ENCODE measurements at regions not wholly inside any gene's neighbourhood (a gene's known extent, or its start where the extent isn't known, plus 50 kb on each side); places are given as distances from the start of the nearest gene placed in this dataset.

DNA sequence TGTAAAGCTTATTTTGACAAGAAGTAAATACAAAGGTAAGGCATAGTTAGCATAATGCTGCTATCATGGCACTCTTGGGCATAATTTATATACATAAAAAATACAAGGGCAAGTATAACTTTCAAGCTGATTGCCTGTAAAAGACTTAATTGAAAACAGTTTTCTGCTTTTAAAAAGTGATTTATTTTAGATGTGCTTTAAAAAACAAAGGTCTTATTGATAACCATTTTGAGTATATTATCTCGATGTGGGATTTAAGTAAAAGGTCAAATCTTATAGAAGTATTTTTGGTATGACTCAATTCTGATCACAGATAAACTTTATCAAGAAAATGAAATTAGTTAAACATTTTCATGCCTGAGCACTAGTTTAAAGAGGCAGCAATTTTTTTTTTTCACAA is 175.8 kb downstream of the KCNRG start:
- no peak for TF ChIP-seq POLR2A (IDR thresholded peaks at IDR 0.05)
- TF ChIP-seq, protein P1, sequence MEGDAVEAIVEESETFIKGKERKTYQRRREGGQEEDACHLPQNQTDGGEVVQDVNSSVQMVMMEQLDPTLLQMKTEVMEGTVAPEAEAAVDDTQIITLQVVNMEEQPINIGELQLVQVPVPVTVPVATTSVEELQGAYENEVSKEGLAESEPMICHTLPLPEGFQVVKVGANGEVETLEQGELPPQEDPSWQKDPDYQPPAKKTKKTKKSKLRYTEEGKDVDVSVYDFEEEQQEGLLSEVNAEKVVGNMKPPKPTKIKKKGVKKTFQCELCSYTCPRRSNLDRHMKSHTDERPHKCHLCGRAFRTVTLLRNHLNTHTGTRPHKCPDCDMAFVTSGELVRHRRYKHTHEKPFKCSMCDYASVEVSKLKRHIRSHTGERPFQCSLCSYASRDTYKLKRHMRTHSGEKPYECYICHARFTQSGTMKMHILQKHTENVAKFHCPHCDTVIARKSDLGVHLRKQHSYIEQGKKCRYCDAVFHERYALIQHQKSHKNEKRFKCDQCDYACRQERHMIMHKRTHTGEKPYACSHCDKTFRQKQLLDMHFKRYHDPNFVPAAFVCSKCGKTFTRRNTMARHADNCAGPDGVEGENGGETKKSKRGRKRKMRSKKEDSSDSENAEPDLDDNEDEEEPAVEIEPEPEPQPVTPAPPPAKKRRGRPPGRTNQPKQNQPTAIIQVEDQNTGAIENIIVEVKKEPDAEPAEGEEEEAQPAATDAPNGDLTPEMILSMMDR (IDR thresholded peaks at IDR 0.05 in 8 of 11, conservative IDR thresholded peaks at IDR 0.05 in 3 of 11), result no peak
- TF ChIP-seq POLR2AphosphoS5 (IDR thresholded peaks at IDR 0.05), result no peak
